HG02588 (cell line): ENCODE measurements at regions not wholly inside any gene's neighbourhood (a gene's known extent, or its start where the extent isn't known, plus 50 kb on each side); places are given as distances from the start of the nearest gene placed in this dataset.
"Not testable (repeated sequence)": the region's sequence is repeated elsewhere in the genome, so short reads cannot be mapped to it uniquely, and the experiment has no call there.

ENCODE experiments used
- ATAC-seq: cut with Tn5 transposase; IDR thresholded peaks from one replicate; pipeline ENCODE4 v1.9.1; 2021; ENCODE audit warnings: mild to moderate bottlenecking, moderate library complexity; ENCODE audit not compliant: unreplicated experiment

- no peak for ATAC-seq
Observed at GRCh38 chr13:88674841-88675240, 1003.7 kb downstream of the SLITRK5 start.

GRCh38 chr13:88675347-88675996 lies 1004.3 kb downstream of the SLITRK5 start:
- no peak for ATAC-seq

- ATAC-seq: no peak
Observed at GRCh38 chr13:88676016-88676415, 1004.8 kb downstream of the SLITRK5 start.

DNA sequence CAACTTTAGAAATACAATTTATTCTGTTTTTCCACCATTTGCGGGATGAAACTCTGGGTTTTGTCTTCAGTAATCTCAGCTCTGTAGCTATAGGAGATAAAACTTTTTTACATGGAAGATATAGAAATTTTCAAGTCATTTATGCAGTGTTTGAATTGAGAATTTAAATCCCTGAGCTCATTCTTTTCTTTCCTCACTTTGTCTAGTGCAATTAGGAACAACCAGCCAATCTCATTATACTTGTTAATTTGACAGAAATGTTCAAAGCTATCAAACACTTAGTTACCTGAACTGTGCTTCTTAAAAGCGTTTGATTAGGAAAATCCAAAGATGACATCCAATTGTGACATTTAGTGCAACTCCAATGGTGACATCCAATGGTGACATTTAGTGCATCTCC lies 1014.3 kb downstream of the SLITRK5 start:
- no peak for ATAC-seq

- ATAC-seq: no peak
Observed at GRCh38 chr13:88701551-88701950, 1030.4 kb downstream of the SLITRK5 start.

- ATAC-seq: no peak
Observed at GRCh38 chr13:88704600-88705275, 1033.6 kb downstream of the SLITRK5 start.

GRCh38 chr13:88707646-88708045 lies 1036.5 kb downstream of the SLITRK5 start:
- no peak for ATAC-seq

GRCh38 chr13:88717946-88718345 lies 1046.8 kb downstream of the SLITRK5 start:
- ATAC-seq: no peak

DNA sequence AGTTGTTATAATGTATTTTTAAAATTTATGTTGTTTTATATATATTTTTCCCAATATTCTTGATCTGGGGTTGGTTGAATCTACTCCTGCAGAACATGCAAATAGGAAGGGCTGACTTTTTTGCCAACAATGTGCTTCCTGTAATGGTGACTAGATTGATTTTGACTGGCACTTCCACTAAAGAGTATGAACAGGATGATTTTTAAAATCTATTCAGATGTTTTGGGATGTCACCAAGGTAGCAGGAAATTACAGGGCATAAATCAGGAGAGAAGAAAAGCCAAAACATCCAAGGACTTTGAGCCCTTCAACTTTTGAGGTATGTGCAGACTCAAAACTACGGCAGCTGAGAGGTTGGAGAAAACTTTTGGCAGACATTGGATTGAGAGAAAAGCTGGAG lies 1047.6 kb downstream of the SLITRK5 start:
- ATAC-seq: no peak

- ATAC-seq: no peak
Observed at GRCh38 chr13:88726075-88726474, 1054.9 kb downstream of the SLITRK5 start.

DNA sequence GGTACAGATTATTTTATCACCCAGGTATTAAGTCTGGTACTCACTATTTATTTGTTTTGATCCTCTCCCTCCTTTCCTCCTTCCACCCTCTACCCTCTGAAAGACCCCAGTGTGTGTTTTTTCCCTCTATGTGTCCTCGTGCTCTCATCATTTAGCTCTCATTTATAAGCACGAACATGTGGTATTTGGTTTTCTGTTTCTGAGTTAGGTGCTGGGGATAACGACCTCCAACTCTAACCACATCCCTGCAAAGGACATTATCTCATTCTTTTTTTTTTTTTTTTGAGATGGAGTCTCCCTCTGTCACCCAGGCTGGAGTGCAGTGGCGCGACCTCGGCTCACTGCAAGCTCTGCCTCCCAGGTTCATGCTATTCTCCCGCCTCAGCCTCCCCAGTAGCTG lies 1056.1 kb downstream of the SLITRK5 start:
- not testable (repeated sequence) for ATAC-seq

DNA sequence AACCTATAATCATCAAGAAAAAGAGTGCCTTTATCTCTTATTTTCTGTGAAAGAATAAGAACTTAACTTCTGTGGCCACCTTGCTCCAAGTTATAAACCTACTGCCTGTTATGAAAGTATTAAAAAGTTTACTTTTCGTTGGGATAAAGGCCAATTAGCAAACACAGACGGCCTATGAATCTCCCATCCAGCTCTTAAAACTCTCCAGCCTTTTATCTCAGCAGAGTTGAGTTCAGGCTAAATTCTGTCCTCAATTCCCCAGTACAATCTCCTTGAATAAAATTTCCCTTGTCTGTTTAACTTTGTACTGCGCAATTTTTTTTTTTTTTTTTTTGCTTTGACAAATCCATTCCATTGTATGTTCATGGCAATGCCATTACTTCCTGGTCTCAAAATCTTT lies 1058.4 kb downstream of the SLITRK5 start:
- no peak for ATAC-seq

GRCh38 chr13:88736026-88736425 lies 1064.9 kb downstream of the SLITRK5 start:
- no peak for ATAC-seq

GRCh38 chr13:88739195-88739594 lies 1068.0 kb downstream of the SLITRK5 start:
- ATAC-seq: no peak

DNA sequence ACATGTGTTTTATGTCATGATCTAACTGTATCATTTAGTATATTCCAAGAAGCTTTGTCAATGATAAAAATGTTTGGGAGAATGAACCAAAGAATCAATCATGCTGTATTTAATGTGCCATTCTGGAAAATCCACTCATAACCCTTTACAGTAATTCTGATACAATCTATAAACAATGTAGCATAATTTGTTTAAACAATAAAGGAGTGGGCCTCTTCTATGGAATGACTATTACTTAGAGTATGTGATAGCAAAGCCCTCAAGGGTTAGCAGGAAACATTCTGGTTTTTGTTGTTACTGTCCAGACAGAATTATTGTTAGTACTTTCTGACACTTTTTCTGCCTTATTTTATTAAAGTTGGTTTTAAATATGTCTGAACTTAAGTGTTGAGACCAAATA lies 1073.1 kb downstream of the SLITRK5 start:
- no peak for ATAC-seq

DNA sequence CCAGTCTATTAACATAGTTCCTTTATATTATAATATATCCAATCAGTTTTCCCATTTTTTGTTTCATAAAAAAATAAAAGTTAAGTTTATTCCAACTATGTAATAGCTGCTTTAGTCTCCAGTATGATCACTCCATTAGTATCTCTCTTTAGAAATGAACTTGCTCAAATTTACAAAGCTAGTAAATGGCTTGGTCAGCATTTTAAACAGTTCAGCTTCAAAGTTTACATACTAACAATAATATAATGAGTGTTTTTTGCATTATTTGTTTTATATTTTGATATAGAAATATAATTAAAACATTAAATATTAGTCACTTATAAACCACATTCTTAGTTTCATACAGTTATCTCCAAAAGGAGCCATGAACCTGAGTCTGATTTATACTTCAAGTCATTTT lies 1073.8 kb downstream of the SLITRK5 start:
- ATAC-seq: no peak

- no peak for ATAC-seq
Observed at GRCh38 chr13:88752041-88752440, 1080.9 kb downstream of the SLITRK5 start.

- no peak for ATAC-seq
Observed at GRCh38 chr13:88754141-88754540, 1083.0 kb downstream of the SLITRK5 start.

DNA sequence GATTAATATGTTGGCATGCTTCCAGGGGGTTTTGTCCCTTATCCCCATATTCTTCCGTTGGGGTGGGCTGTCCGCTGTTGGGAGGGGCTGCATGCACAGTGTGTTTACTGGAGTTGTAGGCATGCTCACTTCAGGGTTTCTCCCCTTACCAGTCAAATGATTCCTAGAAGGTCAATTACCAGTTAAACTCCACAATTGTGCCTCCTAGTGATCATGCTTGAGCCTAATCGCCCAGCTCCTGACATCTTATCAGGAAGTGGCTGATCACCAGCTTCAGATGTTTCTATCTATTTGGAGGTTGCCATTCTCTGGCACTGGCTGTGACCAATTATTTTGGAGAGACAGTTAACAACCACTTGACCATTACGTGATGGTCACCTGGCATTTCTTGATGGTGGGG lies 1090.0 kb downstream of the SLITRK5 start:
- ATAC-seq: no peak

DNA sequence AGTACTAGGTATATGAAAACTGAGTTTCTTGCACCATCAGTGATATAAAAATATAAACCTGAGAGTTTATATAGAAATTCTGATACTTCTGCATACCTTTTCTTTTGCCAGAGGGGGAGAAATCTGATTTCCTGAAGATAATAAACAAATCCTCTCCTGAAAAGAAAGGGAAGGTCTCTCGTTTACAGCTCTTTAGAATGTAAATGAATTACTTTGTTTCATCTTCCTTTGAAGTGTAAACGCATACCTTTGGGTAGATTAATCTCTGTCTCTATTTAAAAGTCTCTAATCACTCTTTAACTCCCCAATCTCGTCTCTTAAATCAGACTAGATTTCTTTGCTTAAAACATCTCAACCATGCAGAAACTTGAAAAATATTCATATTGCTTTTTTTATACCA lies 1092.9 kb downstream of the SLITRK5 start:
- no peak for ATAC-seq

DNA sequence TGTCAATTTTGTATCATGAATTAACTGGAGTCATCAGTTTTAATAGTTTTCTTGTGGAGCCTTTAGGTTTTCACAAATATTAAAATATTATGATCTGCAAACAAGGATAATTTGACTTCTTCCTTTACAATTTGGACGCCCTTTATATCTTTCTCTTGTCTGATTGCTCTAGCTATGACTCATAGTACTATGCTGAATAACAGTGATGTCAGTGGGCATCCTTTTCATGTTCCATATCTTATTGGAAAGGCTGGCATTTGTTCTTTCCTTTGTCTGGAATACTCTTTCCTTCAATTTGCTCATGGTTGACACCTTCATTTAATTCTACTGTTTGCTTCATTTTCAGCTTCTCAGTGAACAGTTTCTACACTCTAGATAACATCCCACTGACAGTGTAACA lies 1129.3 kb downstream of the SLITRK5 start:
- ATAC-seq: no peak

DNA sequence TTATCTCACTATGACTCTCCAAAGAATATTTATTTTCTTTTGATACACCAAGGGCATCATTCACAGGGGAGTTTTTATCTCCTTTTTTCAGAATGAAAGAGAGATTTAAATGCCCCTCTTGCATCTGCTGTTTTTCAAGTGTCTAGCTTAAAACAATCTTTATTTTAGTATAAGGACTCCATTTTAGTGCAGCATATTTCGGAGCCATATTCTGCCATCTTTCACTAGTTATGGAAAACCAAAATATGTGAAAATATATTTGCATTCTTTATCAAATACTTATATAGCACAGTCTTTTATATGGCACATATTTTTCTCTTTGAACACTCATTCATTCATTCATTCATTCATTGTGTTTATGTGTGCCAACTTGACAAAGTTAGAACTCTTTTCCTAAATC lies 1130.2 kb downstream of the SLITRK5 start:
- ATAC-seq: no peak

DNA sequence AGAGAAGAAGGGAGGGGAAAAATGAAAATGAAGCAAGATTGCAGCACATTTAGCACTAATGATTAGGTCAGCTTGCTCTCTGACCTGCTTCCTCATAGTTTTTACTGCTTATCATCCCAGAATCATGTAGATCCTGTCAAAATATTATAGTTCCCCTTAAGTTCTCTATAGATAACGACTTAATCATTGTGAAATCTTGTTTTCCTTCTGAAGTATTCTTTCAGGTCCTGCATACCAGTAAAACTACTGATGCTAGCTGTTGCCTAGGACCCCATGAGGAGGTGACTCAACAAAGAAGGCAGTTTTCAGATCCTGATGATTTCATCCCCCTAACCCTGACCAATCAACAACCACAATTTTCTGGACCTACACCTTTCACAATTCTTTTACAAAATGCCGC lies 1131.7 kb downstream of the SLITRK5 start:
- no peak for ATAC-seq
